ENCODE measurements at regions not wholly inside any gene's neighbourhood (a gene's known extent, or its start where the extent isn't known, plus 50 kb on each side); places are given as distances from the start of the nearest gene placed in this dataset.
"Not testable (repeated sequence)": the region's sequence is repeated elsewhere in the genome, so short reads cannot be mapped to it uniquely, and the experiment has no call there.

DNA sequence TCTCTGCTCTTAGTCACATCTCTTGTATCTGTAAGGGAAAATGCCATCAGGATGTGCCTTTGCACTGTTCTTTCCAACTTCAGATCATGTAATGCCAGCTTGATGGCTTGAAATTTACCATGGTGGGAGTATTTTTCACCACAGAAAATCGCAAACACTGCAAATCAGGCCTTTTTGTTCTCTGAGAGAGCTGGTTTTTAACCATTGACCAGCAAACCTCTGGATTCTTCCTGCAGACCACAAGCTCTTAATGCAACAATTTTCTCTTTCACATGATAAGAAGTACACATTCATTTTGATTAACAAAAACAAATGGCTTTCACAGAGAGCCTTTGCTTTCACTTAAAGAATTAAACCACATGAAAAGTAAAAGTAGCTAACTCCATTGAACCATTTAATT, 145.4 kb upstream of the NEBL start:
- no peak for DNase-seq

DNA sequence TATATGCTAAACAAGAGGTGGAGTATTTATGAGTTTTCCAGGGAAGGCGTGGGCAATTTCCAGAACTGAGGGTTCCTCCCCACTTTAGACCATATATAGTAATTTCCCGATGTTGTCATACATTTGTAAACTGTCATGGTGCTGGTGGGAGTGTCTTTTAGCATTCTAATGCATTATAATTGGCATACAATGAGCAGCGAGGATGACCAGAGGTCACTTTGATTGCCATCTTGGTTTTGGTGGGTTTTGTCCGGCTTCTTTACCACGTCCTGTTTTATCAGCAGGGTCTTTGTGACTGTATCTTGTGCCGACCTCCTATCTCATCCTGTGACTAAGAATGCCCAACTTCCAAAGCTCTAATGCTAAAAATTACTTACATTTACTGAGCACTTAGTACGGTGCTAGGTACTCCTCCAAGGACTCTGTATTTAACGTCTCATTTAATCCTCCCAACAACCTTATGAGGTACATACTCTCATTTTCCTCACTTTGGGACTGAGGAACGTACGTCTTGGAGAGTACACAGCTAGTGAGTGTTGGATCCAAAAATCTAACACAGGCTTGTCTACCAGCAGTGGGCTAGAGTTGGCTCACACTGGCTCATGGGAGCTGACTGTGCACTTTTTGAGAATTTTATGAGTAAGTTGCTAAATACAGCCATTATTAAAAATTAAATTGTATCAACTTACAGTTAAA, 144.8 kb upstream of the NEBL start:
- DNase-seq = no peak

DNA sequence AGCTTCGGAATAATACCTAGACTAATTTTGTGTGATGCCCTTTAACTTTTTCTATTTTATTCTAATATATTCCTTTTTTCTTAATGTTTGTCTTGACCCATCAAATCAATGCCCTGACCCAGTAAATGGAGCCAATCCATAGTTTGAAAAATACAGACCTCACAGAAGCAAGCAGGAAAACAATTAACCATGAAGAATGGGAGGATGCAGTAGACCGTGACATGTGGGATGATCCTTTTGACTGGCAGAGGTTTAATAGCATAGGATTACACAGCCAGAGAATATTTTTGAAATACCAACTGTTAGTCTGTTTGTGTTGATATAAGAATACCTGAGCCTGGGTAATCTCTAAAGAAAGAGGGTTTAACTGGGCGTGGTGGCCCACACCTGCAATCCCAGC, 142.6 kb upstream of the NEBL start:
- peak in 1 of 2 experiments; percentile 16 for DNase-seq

DNA sequence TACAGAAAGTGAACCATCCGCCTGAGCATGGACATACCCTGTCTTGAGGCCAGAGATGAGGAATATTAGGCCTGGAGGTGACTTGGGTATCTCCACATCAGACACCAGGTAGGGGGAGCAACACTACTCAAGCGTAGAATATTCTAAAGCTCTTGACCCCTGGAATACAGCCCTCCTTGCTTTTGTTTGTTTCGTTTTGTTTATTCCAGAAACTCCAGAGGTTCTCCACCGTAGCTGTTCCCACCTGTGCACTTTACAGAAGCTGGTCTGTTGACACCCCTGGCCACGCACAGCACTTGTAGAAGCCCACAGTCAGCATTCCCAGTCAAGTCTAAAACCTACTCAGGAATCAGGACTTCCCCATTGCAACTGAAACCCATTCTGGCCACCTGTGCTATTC, 139.6 kb upstream of the NEBL start:
- DNase-seq = no peak

DNA sequence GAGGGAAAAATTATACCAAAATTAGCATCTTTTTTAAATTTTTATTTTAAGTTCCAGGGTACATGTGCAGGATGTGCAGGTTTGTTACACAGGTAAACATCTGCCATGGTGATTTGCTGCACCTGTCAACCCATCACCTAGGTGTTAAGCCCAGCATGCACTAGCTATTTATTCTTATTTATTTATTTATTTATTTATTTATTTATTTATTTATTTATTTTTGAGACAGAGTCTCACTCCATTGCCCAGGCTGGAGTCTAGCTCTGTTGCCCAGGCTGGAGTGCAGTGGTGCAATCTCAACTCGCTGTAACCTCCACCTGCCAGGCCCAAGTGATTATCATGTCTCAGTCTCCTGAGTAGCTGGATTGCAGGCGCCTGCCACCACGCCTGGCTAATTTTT, 137.7 kb upstream of the NEBL start:
- not testable (repeated sequence) for DNase-seq

DNA sequence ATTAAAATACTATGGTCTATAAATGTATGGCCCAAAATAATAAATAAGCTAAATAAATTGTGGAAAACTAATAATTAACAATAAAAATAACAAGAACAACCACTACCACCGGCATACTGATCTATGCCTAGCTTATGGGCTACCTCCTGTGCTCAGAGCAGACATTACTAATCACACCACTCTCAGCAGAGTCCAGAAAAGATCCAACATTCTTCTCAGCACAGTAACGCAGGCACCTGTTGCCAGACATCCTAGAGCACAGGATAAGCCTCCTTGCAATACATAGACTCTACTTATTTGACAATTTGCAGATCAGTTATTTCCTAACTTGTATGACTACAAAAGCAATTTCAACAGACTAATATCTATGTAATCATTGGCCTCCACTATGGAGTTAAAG, 137.1 kb upstream of the NEBL start:
- no peak for DNase-seq

DNA sequence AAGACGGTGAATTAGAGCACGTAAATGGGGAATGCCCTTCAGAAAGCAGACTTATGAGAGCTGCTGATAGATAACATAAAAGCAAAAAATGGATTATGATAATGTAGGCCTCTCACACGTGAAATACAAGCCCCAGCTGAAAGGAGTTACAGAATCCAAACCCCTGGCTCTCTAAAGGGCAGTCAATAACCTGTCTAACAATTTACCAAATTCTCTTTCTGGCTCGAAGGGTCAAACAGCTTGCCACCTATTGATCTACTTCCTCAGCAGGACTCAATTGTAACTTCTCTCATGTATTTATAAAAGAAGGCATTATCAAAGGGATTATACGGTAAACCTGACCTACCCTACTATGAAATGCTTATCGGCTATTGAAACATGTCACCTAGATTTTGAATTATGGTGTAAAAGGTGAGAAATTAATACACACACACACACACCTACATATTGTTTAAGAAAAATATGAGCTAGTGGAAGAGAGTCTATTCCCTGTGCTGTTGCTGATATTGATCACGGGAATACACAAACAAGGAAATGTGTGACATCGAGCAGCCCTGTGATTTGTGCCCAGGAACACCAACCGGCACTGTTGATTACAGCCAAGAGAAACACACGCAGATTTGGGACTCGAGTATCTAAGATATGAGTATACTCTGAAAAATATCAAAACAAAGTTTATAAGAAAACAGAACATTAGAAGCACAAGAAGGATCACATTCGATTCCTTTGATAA, 135.6 kb upstream of the NEBL start:
- DNase-seq = no peak

DNA sequence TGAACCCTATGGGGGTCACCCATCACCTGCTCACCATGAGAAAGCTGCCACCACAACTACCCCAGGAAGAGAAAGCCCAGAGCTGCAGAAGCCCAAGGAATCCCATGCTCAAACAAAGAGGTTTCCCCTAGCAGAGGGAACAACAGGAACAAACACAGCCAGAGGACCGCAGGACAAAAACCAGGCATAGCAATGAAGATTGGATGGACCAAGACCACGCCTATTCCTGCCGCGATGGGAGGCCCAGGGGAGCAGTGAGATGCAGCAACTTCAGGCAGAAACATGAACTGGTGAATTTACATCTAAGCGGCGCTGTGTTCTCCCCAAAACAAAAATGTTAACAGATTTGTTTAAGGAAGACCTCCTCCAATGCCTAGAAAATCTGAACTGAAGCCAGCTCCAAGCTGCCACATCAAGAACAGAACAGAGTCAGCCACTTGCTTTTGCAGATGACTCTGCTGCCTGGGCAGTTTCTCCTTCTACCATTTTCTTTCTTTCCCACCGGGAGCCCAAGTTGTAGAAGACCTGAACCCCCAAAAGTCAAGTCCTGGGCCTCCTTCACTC, 134.2 kb upstream of the NEBL start:
- DNase-seq = no peak

DNA sequence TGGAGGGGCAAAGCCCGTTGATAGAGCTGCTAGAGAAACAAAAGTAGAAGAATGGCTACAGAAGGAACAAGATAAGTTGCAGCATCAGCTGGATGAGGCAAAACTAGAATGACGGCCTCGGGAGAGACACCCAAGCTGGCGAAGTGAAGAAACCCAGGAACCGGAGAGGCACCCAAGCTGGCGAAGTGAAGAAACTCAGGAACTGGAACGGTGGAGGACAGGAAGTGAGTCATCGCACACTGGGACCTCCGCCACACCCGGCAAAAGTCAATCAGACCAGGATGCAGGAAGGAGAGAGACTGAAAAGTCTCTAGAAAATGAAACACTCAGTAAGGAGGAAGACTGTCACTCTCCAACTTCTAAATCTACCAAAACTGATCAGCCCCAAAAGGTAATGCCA, 133.0 kb upstream of the NEBL start:
- no peak for DNase-seq

DNA sequence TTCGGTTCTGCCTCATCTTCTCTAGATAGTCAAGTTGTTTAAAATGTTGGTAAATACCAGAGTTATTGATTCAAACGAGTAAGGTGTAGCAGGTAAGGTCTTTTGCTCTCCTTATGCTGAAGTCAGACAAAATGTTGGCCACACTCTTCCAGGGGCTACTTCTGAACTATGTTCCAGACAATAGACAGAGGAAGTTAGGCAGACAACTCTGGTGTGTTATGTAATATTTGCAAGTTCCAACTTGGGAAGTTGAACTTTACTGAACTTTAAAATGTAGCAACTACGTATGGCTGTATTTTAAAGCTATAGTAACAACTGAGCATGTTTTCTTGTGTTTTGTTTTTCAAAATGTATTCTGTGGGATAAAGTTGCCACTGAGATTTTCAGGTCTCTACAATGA, 125.7 kb upstream of the NEBL start:
- DNase-seq = no peak

DNA sequence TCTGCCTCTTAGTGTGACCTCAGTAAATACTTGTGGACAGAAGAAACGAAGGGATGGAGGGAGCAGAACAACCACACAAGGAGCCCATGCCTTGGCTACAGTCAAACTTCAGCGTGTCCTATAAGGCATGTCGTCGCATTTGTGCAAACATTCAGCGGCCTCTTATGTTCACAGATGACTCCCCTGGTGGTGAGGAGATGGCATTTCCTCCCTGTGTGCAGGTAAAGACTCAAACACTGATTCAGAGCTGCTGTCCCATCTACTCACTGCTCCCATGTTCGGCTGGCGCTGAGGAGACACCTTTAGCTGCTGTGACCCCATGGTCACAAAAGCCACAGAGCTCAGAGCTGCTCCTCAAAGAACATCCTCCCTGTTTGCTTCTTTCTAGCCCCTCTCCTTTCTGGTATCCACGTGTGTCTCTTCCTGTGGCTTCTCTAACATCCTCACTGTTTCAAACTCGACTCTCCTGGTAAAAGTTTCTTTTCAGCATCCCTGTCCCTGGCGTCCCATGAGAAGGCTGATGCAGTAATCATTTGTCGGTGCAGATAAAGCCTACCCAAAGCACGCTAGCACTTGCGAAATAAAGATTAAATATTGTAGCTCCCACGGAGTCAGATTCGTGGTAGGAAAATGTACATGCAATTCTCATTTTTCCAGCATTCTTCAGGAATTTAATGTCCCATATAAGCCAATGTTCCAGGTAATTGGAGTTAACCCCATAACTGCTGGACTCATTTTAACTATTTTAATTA, 124.9 kb upstream of the NEBL start:
- DNase-seq = no peak

DNA sequence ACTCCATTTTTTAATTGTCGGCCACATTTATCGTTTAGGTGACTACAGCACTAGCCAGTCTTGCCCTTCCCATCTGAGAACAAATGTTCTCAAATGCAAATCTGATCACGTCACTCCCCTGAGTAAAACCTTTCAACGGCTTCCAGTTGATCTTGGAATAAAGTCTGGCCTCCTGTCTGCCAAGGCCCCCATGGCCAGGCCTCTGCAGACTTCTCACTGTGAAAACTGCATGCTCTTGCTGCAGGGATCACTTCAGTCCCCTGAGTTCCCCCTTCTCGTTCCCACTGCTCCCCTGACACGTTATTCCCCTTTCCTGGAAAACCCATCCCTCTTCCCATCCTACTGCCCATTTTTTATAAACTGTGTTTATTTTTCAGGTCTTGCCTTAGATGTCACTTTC, 124.1 kb upstream of the NEBL start:
- DNase-seq = no peak

DNA sequence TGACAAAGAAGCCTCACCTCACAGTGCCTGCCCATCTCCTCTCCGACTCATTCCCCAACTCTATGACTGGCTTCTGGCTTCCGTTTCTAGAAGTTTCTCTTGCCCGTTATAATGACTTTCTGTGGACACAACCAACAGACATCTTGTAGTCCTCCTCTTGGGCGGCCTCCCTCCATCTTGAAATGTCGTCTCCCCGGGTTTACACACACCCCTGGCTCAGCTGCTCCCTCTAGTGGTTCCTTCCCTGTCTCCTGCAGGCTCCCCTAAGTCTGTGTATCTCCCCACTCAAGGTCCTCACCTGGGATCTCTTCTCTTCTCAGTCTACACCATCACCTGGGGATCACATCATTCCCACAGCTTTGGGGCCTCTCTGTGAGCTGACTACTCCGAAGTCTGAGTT, 123.4 kb upstream of the NEBL start:
- DNase-seq = no peak

DNA sequence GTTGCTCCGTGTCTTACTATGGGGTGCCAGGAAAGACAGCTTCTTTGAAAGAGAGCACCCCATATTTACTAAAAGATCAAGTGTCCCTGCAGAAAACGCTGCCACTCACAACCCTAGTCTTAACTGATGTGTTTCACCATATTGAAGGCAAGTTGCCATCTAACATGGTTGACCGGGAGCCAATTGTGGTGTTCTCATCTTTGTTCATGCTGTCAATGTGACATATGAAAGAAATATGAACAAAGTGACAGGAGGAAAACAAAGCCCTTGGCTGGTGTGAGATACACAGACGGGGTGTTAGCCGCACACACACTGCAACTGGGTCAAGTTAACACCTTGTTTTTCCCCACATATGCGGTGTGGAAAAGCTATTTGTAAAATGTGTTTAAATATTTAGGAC, 122.3 kb upstream of the NEBL start:
- DNase-seq = no peak

DNA sequence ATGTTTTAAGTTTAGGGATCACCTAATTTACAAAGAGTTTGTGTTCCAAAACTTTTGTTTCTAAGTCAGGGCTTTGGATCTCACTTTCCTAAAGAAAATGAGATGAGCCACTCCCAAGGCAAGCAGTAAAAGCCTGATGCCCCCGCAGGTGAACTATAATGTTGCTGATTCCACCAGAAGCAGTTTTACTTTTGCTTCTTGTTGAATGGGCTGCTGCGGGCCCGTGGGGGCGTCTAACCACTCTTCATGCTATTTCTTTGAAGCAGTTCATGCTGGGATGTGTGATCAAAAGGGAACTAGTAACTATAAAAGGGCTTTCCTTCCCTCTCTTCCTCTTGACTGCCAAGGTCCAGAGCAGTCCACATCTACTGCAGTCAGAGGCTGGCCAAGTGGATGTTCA, 118.7 kb upstream of the NEBL start:
- no peak for DNase-seq

DNA sequence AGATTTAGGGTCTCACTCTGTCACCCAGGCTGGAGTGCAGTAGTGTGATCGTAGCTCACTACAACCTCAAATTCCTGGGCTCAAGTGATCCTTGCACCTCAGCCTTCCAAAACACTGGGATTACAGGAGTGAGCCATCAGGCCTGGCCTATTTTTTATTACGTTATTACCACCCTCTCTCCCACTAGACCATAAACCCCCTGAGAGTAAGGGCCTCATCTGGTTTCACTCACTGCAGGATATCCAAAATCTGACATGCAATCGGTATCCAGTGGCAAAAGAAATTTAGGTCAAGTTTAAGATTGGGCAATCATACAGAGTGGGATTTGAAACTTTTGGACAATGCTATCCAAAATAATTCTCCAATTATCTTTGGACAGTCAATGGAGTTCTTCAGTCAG, 117.0 kb upstream of the NEBL start:
- DNase-seq = no peak

DNA sequence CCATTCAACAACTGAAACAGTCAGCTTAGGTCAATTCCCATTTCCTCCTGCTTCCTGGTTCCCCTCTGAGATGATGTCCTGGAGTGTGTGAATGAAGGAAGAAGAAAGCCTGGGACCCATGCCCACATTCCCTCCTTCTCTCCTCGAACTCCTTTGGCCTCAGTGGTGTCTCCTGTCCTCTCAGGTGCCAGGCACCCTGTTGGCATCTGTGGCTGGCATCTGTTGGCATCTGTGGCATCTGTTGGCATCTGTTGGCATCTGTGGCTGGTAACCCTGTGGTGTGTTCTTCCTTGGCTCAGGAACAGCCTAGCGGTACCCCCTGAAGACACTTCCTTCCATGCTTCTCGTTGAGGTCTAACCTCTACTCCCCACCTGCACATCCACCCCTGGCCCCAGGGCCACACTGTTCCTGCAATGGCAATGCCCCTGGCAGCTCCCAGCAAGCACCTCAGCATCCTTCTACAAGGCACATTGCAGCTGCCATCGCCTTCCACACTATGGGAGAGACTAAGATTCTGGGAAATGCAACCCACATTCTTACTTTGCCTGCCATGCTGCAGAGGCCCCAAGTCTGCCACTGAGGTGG, 114.4 kb upstream of the NEBL start:
- no peak for DNase-seq

DNA sequence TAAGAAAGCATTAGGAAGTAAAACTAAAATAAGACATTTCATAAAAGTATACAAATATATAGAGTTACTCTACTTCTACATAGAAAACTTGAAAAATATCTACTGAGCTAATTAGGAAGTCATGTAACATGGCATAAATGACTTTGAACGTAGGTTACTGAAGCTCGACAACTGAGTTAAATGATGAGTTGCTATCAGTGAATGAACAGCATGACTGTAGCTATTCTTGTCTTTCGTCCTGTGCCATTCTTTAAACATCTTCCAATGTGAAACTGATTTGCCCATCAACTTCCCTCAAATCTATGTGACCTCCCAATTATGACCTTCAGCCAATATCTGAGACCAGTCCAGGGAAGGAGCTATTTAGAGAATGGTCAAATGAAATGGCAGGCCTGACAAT, 113.5 kb upstream of the NEBL start:
- DNase-seq = no peak

DNA sequence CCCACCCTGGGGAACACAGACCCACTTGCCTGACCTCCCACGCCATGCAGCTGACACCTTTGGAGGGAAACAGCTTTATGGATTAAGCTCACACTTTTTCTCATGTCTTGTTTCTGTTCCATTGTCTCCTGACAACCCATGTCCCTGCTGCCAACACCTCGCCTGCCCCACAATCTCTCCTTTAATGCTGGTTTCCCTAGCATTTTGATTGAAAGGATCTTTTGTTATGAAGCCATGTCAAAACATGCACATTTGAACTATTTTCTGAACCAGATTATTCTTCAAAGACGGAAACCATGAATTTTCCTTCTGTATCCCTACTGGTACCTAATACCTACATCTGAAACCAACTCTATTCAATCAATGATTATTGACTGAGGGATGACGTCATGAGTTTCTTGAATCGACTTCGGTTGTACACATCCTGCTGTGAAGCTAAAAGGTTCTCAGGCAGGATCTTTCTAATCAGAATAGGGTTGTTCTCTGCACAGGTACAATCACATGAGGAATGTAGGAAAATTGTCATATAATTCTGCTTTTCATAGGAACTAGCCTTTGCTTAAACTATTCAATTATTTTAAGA, 106.2 kb upstream of the NEBL start:
- no peak for DNase-seq

DNA sequence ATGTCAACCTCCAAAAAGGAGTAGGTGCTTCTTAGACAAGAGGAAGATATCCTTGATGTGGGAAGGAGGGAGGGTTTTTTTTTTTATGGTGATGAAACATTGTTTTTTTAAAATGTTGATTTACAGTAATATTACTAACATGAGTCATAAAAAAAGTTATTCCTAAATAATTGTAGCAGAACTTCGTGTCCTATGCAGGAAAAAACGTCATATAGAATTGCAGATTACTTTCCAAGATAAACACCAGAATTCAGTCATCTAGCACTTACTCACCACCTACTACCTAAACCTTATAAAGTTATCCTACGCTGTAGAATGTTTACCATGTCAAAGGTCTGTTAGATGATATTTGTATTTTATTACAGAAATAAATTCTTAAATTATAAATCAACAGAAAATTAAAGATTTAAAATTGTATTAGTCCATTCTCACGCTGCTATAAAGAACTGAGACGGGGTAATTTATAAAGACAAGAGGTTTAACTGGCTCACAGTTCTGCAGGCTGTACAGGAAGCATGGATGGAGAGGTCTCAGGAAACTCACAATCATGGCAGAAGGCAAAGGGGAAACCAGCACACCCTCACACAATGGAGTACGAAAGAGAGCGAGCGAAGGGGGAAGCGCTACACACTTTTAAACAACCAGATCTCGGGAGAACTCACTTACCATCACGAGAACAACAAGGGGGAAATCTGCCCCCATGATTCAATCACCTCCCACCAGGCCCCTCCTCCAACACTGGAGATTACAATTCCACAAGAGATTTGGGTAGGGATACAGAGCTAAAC, 105.2 kb upstream of the NEBL start:
- DNase-seq = no peak

DNA sequence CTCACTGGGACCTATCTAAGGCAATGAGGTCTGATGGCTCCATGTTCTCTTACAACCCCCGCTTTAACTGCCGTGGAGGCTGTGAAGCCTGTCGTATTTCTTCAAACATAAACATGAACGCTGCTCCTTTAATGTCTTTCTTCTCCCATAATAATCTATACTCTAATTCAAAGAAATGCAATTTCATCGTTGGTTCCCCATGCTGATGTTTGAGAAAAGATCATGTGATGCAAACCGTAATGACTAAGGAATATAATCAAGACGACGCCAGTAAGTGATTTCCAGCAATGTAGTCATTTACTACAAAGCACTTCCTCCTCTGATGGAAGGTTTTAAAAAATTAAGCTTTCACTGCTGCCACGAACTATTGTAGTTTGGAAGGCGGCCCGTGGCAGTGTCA, 102.6 kb upstream of the NEBL start:
- no peak for DNase-seq

DNA sequence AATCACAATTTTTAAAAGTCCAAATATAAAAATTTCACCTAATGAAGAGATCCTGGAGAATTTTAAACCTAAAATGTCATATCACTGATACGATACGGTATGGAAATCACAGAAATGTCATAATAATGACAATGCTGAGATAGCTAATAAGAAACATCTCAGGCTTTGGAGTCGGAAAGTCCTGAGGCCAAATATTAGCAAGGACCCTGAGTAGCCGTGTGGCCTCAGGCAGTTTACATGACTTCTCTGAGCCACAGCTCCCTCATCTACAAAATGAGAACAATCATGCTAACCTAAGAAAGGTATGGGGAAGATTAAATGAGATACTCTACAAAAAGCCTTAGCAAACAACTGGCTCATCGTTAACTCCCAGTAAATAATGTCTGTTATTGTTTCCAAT, 100.9 kb upstream of the NEBL start:
- DNase-seq = no peak

Data from NCI-H524 (cell line).